PC-9 (cell line): ENCODE measurements at regions not wholly inside any gene's neighbourhood (a gene's known extent, or its start where the extent isn't known, plus 50 kb on each side); places are given as distances from the start of the nearest gene placed in this dataset.

Source experiments
- CTCF ChIP-seq: fragments of 200-600 bp; sonication (generic); conservative IDR thresholded peaks from 2 replicates; pipeline ENCODE4 v1.6.1; 2017; ENCODE audit warnings: mixed run types, antibody characterized with exemption, mild to moderate bottlenecking, moderate library complexity
- EZH2 ChIP-seq: fragments of 200-600 bp; sonication (generic); IDR thresholded peaks from 2 replicates; pipeline ENCODE4 v1.8.0; 2017; ENCODE audit warnings: antibody characterized with exemption, low read depth

GRCh38 chr2:236352761-236353593 is 88.8 kb upstream of the ASB18 start:
- no peak for TF ChIP-seq EZH2
- peak; percentile 98 for TF ChIP-seq CTCF
